ENCODE measurements at regions not wholly inside any gene's neighbourhood (a gene's known extent, or its start where the extent isn't known, plus 50 kb on each side); places are given as distances from the start of the nearest gene placed in this dataset.
"Not testable (repeated sequence)": the region's sequence is repeated elsewhere in the genome, so short reads cannot be mapped to it uniquely, and the experiment has no call there.

DNA sequence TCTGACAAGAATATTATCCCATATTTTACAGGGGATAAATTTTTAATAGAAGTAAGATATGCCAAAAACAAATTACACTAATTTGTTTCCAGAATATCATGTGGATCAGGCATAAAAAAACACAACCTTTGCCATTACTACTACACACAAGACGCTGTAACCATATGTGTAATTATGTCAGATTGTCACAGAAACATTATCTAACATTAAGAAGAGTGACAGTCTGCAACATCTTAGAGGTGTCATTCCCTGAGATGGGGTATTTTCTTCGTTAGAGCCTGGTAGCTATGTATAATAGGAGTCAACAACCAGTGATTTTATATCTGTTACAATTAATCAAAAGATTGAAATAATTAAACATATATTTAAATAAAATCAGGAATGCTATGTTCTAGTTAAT is 518.9 kb downstream of the RERGL start:
- no peaks in the 10 kb centered on the region for H3K4me1 ChIP-seq

DNA sequence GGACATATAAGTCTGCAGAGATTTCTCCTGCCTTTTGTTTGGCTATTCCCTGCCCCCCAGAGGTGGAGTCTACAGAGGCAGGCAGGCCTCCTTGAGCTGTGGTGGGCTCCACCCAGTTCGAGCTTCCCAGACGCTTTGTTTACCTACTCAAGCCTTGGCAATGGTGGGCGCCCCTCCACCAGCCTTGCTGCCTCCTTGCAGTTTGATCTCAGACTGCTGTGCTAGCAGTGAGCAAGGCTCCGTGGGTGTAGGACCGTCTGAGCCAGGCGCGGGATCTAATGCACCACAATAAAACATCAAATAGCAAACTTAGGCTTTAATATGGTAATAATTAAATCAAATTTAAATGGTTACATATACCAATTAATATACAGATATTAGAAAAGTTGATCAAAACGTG is 525.4 kb downstream of the RERGL start:
- in situ Hi-C loops (cut with MboI; ENCODE audit: low pct_ligation_motif_present in 1 of 4, low pct_unique_long_range_greater_than_20kb in 1 of 4, low sequenced_read_pairs in 3 of 4); DNase-seq; H3K27ac ChIP-seq; H3K9me3 ChIP-seq; intact Hi-C loops (cut with DNase I; ENCODE audit: low total_unique reads); H3K4me3 ChIP-seq; H3K4me1 ChIP-seq; H3K27me3 ChIP-seq; H3K36me3 ChIP-seq: not testable (repeated sequence)
- whole genome bisulfite sequencing, 2 donors (ENCODE audit: low coverage in 1 of 2): 45 to 70% methylated on average over 5 to 8 of the region's 8 CpGs

More for the DNA sequence above, 518.9 kb downstream of the RERGL start:
- H3K9me3 ChIP-seq: no peaks in the 10 kb centered on the region
- WGBS, 2 donors (ENCODE audit: low coverage in 1 of 2): 55 to 61% methylated on average over 2 of the region's 2 CpGs
- intact Hi-C loops (cut with DNase I; ENCODE audit: low total_unique reads): no loop called here
- no peaks in the 10 kb centered on the region for H3K27me3 ChIP-seq
- no peaks in the 10 kb centered on the region for H3K36me3 ChIP-seq
- H3K27ac ChIP-seq: no peak overlapping the region
- no peak for DNase-seq
- TF ChIP-seq POLR2AphosphoS5 (IDR thresholded peaks at IDR 0.05) (no peak), EP300 (IDR thresholded peaks at IDR 0.05; ENCODE audit: low read depth) (no peak), POLR2A (IDR thresholded peaks at IDR 0.05) (no peak)
- TF ChIP-seq, protein P1, sequence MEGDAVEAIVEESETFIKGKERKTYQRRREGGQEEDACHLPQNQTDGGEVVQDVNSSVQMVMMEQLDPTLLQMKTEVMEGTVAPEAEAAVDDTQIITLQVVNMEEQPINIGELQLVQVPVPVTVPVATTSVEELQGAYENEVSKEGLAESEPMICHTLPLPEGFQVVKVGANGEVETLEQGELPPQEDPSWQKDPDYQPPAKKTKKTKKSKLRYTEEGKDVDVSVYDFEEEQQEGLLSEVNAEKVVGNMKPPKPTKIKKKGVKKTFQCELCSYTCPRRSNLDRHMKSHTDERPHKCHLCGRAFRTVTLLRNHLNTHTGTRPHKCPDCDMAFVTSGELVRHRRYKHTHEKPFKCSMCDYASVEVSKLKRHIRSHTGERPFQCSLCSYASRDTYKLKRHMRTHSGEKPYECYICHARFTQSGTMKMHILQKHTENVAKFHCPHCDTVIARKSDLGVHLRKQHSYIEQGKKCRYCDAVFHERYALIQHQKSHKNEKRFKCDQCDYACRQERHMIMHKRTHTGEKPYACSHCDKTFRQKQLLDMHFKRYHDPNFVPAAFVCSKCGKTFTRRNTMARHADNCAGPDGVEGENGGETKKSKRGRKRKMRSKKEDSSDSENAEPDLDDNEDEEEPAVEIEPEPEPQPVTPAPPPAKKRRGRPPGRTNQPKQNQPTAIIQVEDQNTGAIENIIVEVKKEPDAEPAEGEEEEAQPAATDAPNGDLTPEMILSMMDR (IDR thresholded peaks at IDR 0.05): no peak
- in situ Hi-C loops (cut with MboI; ENCODE audit: low pct_ligation_motif_present in 1 of 4, low pct_unique_long_range_greater_than_20kb in 1 of 4, low sequenced_read_pairs in 3 of 4): no loop called here
- H3K4me3 ChIP-seq: no peak overlapping the region

DNA sequence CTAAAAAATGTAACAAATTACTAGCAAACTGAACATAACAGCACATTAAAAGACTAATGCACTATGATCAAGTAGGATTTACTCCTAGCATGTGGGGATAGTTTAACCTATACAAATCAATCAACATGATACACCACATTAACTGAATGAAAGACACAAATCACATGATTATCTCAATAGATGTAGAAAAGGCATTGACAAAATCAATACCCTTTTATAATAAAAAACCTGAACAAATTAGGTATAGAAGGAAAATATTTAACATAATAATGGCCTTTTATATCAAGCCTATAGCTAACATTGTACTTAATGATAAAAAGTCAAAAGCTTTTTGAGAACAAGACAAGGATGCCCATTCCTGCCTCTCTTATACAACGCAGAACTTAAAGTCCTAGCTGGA is 540.0 kb downstream of the RERGL start:
- peaks cover 0 to 3% of the 10 kb centered on the region in 2 donors for H3K9me3 ChIP-seq
- in situ Hi-C loops (cut with MboI; ENCODE audit: low pct_ligation_motif_present in 1 of 4, low pct_unique_long_range_greater_than_20kb in 1 of 4, low sequenced_read_pairs in 3 of 4) (no loop called here), intact Hi-C loops (cut with DNase I; ENCODE audit: low total_unique reads) (no loop called here)
- no peak for DNase-seq
- H3K36me3 ChIP-seq: no peaks in the 10 kb centered on the region
- no peaks in the 10 kb centered on the region for H3K27me3 ChIP-seq
- no peak overlapping the region for H3K4me3 ChIP-seq
- TF ChIP-seq POLR2A (IDR thresholded peaks at IDR 0.05) (no peak), POLR2AphosphoS5 (IDR thresholded peaks at IDR 0.05) (no peak), EP300 (IDR thresholded peaks at IDR 0.05; ENCODE audit: low read depth) (no peak)
- TF ChIP-seq, protein P1 (IDR thresholded peaks at IDR 0.05): no peak
- WGBS, 2 donors (ENCODE audit: low coverage in 1 of 2): 86% methylated on average over 1 of the region's 1 CpG
- no peaks in the 10 kb centered on the region for H3K4me1 ChIP-seq
- H3K27ac ChIP-seq: no peak overlapping the region

DNA sequence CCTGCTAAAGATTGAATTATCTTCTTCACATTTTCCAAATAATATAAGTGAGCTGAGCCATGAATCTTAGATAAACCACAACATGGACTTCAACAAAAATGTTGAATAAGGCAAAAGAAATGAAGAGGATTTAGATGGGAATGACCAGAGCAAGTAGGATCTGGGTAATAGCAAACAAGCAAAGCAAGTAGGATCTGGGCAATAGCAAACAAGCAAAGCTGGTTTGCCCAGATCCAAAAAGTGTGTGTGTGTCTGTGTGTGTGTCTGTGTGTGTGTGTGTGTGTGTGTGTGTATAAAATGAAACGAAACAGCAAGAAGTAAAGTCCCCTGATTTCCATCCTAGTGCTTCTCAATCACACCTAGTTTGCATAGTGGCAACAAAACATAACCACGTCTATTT is 549.1 kb downstream of the RERGL start:
- Histone ChIP-seq H3K27me3 (no peaks in the 10 kb centered on the region), H3K4me3 (no peak overlapping the region), H3K9me3 (no peaks in the 10 kb centered on the region), H3K36me3 (no peaks in the 10 kb centered on the region), H3K27ac (no peak overlapping the region), H3K4me1 (no peaks in the 10 kb centered on the region)
- intact Hi-C loops (cut with DNase I; ENCODE audit: low total_unique reads) (no loop called here), in situ Hi-C loops (cut with MboI; ENCODE audit: low pct_ligation_motif_present in 1 of 4, low pct_unique_long_range_greater_than_20kb in 1 of 4, low sequenced_read_pairs in 3 of 4) (no loop called here)
- 50 to 60% methylated on average over 2 of the region's 2 CpGs for WGBS, 2 donors (ENCODE audit: low coverage in 1 of 2)
- TF ChIP-seq POLR2AphosphoS5 (IDR thresholded peaks at IDR 0.05): no peak
- no peak for TF ChIP-seq POLR2A (IDR thresholded peaks at IDR 0.05)
- TF ChIP-seq EP300 (IDR thresholded peaks at IDR 0.05; ENCODE audit: low read depth): no peak
- TF ChIP-seq, protein P1 (IDR thresholded peaks at IDR 0.05): no peak
- DNase-seq: no peak

DNA sequence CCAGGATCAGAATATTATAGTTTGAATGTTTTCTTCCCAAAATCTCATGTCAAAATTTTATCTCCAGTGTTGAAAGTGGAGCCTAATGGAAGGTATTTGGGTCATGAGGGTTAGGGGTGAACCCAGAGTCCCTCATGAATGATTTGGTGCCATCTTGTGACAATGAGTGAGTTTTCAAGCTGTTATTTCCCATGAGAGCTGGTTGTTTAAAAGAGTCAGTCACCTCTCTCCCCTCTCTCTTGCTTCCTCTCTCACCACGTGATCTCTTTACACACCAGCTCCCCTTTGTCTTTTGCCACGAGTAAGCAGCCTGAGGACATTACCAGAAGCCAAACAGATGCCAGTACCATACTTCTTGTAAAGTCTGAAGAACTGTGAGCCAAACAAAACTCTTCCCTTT is 561.6 kb downstream of the RERGL start:
- H3K36me3 ChIP-seq: no peaks in the 10 kb centered on the region
- 17 to 27% methylated on average over 2 of the region's 2 CpGs for WGBS, 2 donors (ENCODE audit: low coverage in 1 of 2)
- no peak overlapping the region for H3K4me3 ChIP-seq
- no peaks in the 10 kb centered on the region for H3K4me1 ChIP-seq
- H3K27me3 ChIP-seq: no peaks in the 10 kb centered on the region
- H3K9me3 ChIP-seq: no peaks in the 10 kb centered on the region
- intact Hi-C loops (cut with DNase I; ENCODE audit: low total_unique reads): no loop called here
- no peak overlapping the region for H3K27ac ChIP-seq
- DNase-seq: no peak
- in situ Hi-C loops (cut with MboI; ENCODE audit: low pct_ligation_motif_present in 1 of 4, low pct_unique_long_range_greater_than_20kb in 1 of 4, low sequenced_read_pairs in 3 of 4): no loop called here
- no peak for TF ChIP-seq POLR2AphosphoS5 (IDR thresholded peaks at IDR 0.05)
- TF ChIP-seq EP300 (IDR thresholded peaks at IDR 0.05; ENCODE audit: low read depth): no peak
- TF ChIP-seq POLR2A (IDR thresholded peaks at IDR 0.05): no peak
- TF ChIP-seq, protein P1 (IDR thresholded peaks at IDR 0.05): no peak

All from transverse colon (tissue), 4 donors.